ENCODE measurements at regions not wholly inside any gene's neighbourhood (a gene's known extent, or its start where the extent isn't known, plus 50 kb on each side); places are given as distances from the start of the nearest gene placed in this dataset.
A peak's percentile ranks its signal among the peaks of the same experiment; 100 is the strongest.

DNA sequence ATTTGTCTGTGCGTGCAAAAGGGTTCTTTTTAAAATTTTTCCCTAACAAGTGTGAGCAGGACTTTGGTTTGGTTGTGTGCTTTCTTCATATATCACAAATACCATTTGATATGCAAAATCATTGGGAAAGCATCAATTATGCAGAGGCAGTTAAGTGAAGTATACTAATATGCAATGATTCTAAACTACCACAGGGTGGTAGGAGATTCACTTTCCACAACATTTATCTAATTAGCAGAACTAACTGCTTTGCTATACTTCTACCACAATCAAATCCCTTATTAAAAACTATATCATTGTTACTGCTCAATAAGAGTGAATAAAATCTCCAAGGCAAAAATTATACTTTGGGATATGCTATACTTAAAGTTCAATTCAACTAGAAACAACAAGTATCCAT, 2738.9 kb upstream of the PCDH20 start:
- ATAC-seq (ENCODE audit: low read depth): peak; percentile 62; the same call in 1 of the 2 replicates
- H3K27me3 ChIP-seq (ENCODE audit: control insufficient read depth, insufficient read depth, low read length): no peaks in the 10 kb centered on the region
- no peaks in the 10 kb centered on the region for H3K9me1 ChIP-seq (ENCODE audit: insufficient read depth, low read length)
- dilution Hi-C loops (cut with HindIII; ENCODE audit: low sequenced_read_pairs, unreplicated experiment) (no loop called here), in situ Hi-C loops (cut with MboI; ENCODE audit: low sequenced_read_pairs) (loop anchor here (25.0 kb wide), 1 partner anchor 1483 kb away; no protein-coding TSS in a partner anchor), intact Hi-C loops (cut with micrococcal nuclease) (loop anchor here (10.0 kb wide), 4 partner anchors 300 to 1770 kb away; no protein-coding TSS in a partner anchor)
- no peak overlapping the region for H3K4me3 ChIP-seq (ENCODE audit: insufficient read depth, low read depth, low read length)
- H2BK5ac ChIP-seq (ENCODE audit: low read depth, low read length, poor library complexity, severe bottlenecking): no peak overlapping the region
- no peak overlapping the region for H2BK20ac ChIP-seq (ENCODE audit: low read depth, low read length)
- H3K14ac ChIP-seq (replicated peaks; ENCODE audit: low read depth, low read length): no peak overlapping the region
- H2AK9ac ChIP-seq (replicated peaks; ENCODE audit: low read depth, low read length, poor library complexity): no peak overlapping the region
- no peaks in the 10 kb centered on the region for H3K4me1 ChIP-seq (ENCODE audit: control insufficient read depth, insufficient read depth, low read length)
- no peak overlapping the region for H2BK15ac ChIP-seq (ENCODE audit: low read depth, low read length)
- no peak overlapping the region for H4K5ac ChIP-seq (ENCODE audit: low read depth, low read length)
- no peak overlapping the region for H2AFZ ChIP-seq (replicated peaks; ENCODE audit: low read length, poor library complexity)
- no peaks in the 10 kb centered on the region for H3K36me3 ChIP-seq (ENCODE audit: control insufficient read depth, insufficient read depth, low read length)
- H4K91ac ChIP-seq (ENCODE audit: insufficient read depth, low read depth, low read length): no peak overlapping the region
- no peaks in the 10 kb centered on the region for H3K9me3 ChIP-seq (ENCODE audit: control insufficient read depth, insufficient read depth, low read length)
- H2BK120ac ChIP-seq (ENCODE audit: low read depth, low read length): no peak overlapping the region
- no peak overlapping the region for H2AK5ac ChIP-seq (ENCODE audit: low read depth, low read length)
- no peak overlapping the region for H3K27ac ChIP-seq (ENCODE audit: insufficient read depth, low read length)
- H3K4me2 ChIP-seq (ENCODE audit: low read depth, low read length): no peak overlapping the region
- ChIA-PET CTCF (no interaction called here), POLR2A (ENCODE audit: unreplicated experiment) (no interaction called here)
- TF ChIP-seq RAD21 (IDR thresholded peaks at IDR 0.05; ENCODE audit: low read length) (peak; percentile 50), CTCF (conservative IDR thresholded peaks at IDR 0.05; ENCODE audit: low read depth, low read length) (peak; percentile 51), MAZ (IDR thresholded peaks at IDR 0.05; ENCODE audit: borderline replicate concordance, low read depth, low read length) (no peak), FOS (IDR thresholded peaks at IDR 0.05; ENCODE audit: low read depth, low read length) (no peak), SMC3 (IDR thresholded peaks at IDR 0.05; ENCODE audit: low read depth, low read length) (peak; percentile 42), POLR2A (IDR thresholded peaks at IDR 0.05; ENCODE audit: low read depth, low read length) (no peak)
- H4K20me1 ChIP-seq (ENCODE audit: insufficient read depth, low read length): no peaks in the 10 kb centered on the region
- no TSS peak for BruUV-seq (replicated peaks)
- no peak overlapping the region for H3K23ac ChIP-seq (ENCODE audit: low read depth, low read length)
- H3K9ac ChIP-seq (ENCODE audit: low read depth, low read length): no peak overlapping the region
- peak; percentile 40 for DNase-seq
- no peak overlapping the region for H3K56ac ChIP-seq (ENCODE audit: extremely low read depth, insufficient read depth, low read length)
- H4K8ac ChIP-seq (ENCODE audit: low read depth in 2 of 2, low read length in 2 of 2): no peak overlapping the region
- no CpG with 5 or more reads among the region's 1 CpG for WGBS, 2 experiments (ENCODE audit: extremely low coverage in 2 of 2, insufficient read length in 1 of 2)
- no peak overlapping the region for H3K18ac ChIP-seq (ENCODE audit: low read depth, low read length)
- H3K4ac ChIP-seq (ENCODE audit: low read depth, low read length): no peak overlapping the region
- no peaks in the 10 kb centered on the region for H3K79me1 ChIP-seq (ENCODE audit: low read depth in 1 of 2, low read length in 2 of 2)
